HEK293 (cell line): ENCODE measurements at regions not wholly inside any gene's neighbourhood (a gene's known extent, or its start where the extent isn't known, plus 50 kb on each side); places are given as distances from the start of the nearest gene placed in this dataset.

Source experiments
- CTCF ChIA-PET: fragments of 350-600 bp; formaldehyde crosslinking; extraction: SDS; loops from one replicate; lab custom pipeline; 2021; ENCODE audit warnings: antibody characterized with exemption; lab: Yijun Ruan, JAX
- POLR2A ChIA-PET: fragments of 300-600 bp; formaldehyde crosslinking; extraction: SDS; loops from one replicate; lab custom pipeline; 2020; ENCODE audit warnings: antibody characterized with exemption, inconsistent platforms; lab: Yijun Ruan, JAX
- H3K27ac ChIP-seq: fragments of 200-500 bp; sonication (Bioruptor generic); 2 replicates; pipeline ENCODE4 v1.5.1; 2014; ENCODE audit warnings: low read depth, low read length, control low read depth, inconsistent platforms; ENCODE audit errors: extremely low read depth
- H3K36me3 ChIP-seq, 2 experiments: fragments of 200-500 bp in 1 of 2; sonication (Bioruptor generic) in 1 of 2; 1 replicate in 1 of 2; 2 replicates in 1 of 2; pipeline ENCODE4 v1.5.1; 2014 to 2017; ENCODE audit warnings: inconsistent platforms in 2 of 2, low read length in 2 of 2; ENCODE audit not compliant: control insufficient read depth in 2 of 2, insufficient read depth in 1 of 2
- H3K4me1 ChIP-seq: fragments of 200-500 bp; sonication (Bioruptor generic); 2 replicates; pipeline ENCODE4 v1.5.1; 2014; ENCODE audit warnings: mild to moderate bottlenecking, low read length, inconsistent platforms; ENCODE audit not compliant: control insufficient read depth, insufficient read depth
- H3K4me3 ChIP-seq: 2 replicates; pipeline ENCODE4 v1.5.1; 2011; ENCODE audit warnings: low read depth, mild to moderate bottlenecking, control low read depth, low read length, moderate library complexity
- H3K9me3 ChIP-seq: fragments of 200-500 bp; sonication (Bioruptor generic); 2 replicates; pipeline ENCODE4 v1.5.1; 2014; ENCODE audit warnings: low read depth, low read length, inconsistent platforms; ENCODE audit not compliant: control insufficient read depth, insufficient read depth
- GLI4 ChIP-seq: fragments of 450-650 bp; formaldehyde crosslinking; IDR thresholded peaks from 2 replicates; pipeline ENCODE4 v1.5.1; 2016; ENCODE audit warnings: missing biosample characterization, missing genetic modification characterization
- KLF7 ChIP-seq: fragments of 450-650 bp; formaldehyde crosslinking; IDR thresholded peaks from 2 replicates; pipeline ENCODE4 v1.5.1; 2016; ENCODE audit warnings: missing biosample characterization, missing genetic modification characterization, borderline replicate concordance
- KLF9 ChIP-seq: fragments of 450-650 bp; formaldehyde crosslinking; IDR thresholded peaks from 2 replicates; pipeline ENCODE4 v1.5.1; 2016; ENCODE audit warnings: missing biosample characterization, missing genetic modification characterization, low read depth
- MEIS1 ChIP-seq: sonication (generic); formaldehyde crosslinking; IDR thresholded peaks from 2 replicates; pipeline ENCODE4 v1.8.1; 2022; ENCODE audit warnings: missing genetic modification reagents, mild to moderate bottlenecking, borderline replicate concordance
- OSR2 ChIP-seq: fragments of 450-650 bp; formaldehyde crosslinking; IDR thresholded peaks from 2 replicates; pipeline ENCODE4 v1.5.1; 2016; ENCODE audit warnings: missing biosample characterization, missing genetic modification characterization
- REPIN1 ChIP-seq: fragments of 450-650 bp; formaldehyde crosslinking; IDR thresholded peaks from 2 replicates; pipeline ENCODE4 v1.5.1; 2017; ENCODE audit warnings: missing biosample characterization, missing genetic modification characterization, low read depth
- SCRT2 ChIP-seq: fragments of 450-650 bp; formaldehyde crosslinking; IDR thresholded peaks from 2 replicates; pipeline ENCODE4 v1.5.1; 2016; ENCODE audit warnings: missing biosample characterization, missing genetic modification characterization
- SETDB1 ChIP-seq: IDR thresholded peaks from one replicate; pipeline ENCODE4 v1.6.1; 2017; ENCODE audit warnings: mild to moderate bottlenecking, low read length, moderate library complexity, mixed read lengths; ENCODE audit not compliant: insufficient read length
- ZBTB8A ChIP-seq: fragments of 450-650 bp; formaldehyde crosslinking; IDR thresholded peaks from 2 replicates; pipeline ENCODE4 v1.5.1; 2016; ENCODE audit warnings: missing biosample characterization, missing genetic modification characterization
- ZNF114 ChIP-seq: fragments of 450-650 bp; formaldehyde crosslinking; IDR thresholded peaks from 2 replicates; pipeline ENCODE4 v1.5.0; 2017; ENCODE audit warnings: missing biosample characterization, missing genetic modification characterization
- ZNF132 ChIP-seq: fragments of 450-650 bp; formaldehyde crosslinking; IDR thresholded peaks from 2 replicates; pipeline ENCODE4 v1.5.1; 2017; ENCODE audit warnings: missing biosample characterization, missing genetic modification characterization, borderline replicate concordance
- ZNF184 ChIP-seq: fragments of 450-650 bp; IDR thresholded peaks from 2 replicates; pipeline ENCODE4 v1.5.1; 2018; ENCODE audit warnings: missing biosample characterization, mild to moderate bottlenecking, missing genetic modification characterization
- ZNF2 ChIP-seq: fragments of 450-650 bp; formaldehyde crosslinking; IDR thresholded peaks from 2 replicates; pipeline ENCODE4 v1.5.1; 2016; ENCODE audit warnings: missing biosample characterization, missing genetic modification characterization
- ZNF202 ChIP-seq: fragments of 450-650 bp; formaldehyde crosslinking; IDR thresholded peaks from 2 replicates; pipeline ENCODE4 v1.5.1; 2016; ENCODE audit warnings: missing biosample characterization, missing genetic modification characterization, borderline replicate concordance
- ZNF214 ChIP-seq: fragments of 450-650 bp; formaldehyde crosslinking; IDR thresholded peaks from 2 replicates; pipeline ENCODE4 v1.5.1; 2017; ENCODE audit warnings: missing biosample characterization, mild to moderate bottlenecking, missing genetic modification characterization, borderline replicate concordance
- ZNF223 ChIP-seq: fragments of 450-650 bp; formaldehyde crosslinking; IDR thresholded peaks from 2 replicates; pipeline ENCODE4 v1.5.1; 2016; ENCODE audit warnings: missing biosample characterization, missing genetic modification characterization
- ZNF37A ChIP-seq: fragments of 450-650 bp; IDR thresholded peaks from 2 replicates; pipeline ENCODE4 v1.5.1; 2018; ENCODE audit warnings: missing biosample characterization, missing genetic modification characterization
- ZNF529 ChIP-seq: fragments of 450-650 bp; formaldehyde crosslinking; IDR thresholded peaks from 2 replicates; pipeline ENCODE4 v1.5.1; 2017; ENCODE audit warnings: missing genetic modification characterization, missing biosample characterization; ENCODE audit not compliant: insufficient replicate concordance
- ZNF530 ChIP-seq: fragments of 450-650 bp; formaldehyde crosslinking; IDR thresholded peaks from 2 replicates; pipeline ENCODE4 v1.5.1; 2016; ENCODE audit warnings: low read depth, missing biosample characterization, missing genetic modification characterization
- ZNF561 ChIP-seq: fragments of 450-650 bp; IDR thresholded peaks from 2 replicates; pipeline ENCODE4 v1.5.1; 2018; ENCODE audit warnings: missing biosample characterization, missing genetic modification characterization, borderline replicate concordance
- ZNF629 ChIP-seq: fragments of 450-650 bp; formaldehyde crosslinking; IDR thresholded peaks from 2 replicates; pipeline ENCODE4 v1.5.1; 2017; ENCODE audit warnings: missing biosample characterization, missing genetic modification characterization
- ZNF664 ChIP-seq: fragments of 450-650 bp; formaldehyde crosslinking; IDR thresholded peaks from 2 replicates; pipeline ENCODE4 v1.5.1; 2016; ENCODE audit warnings: missing biosample characterization, missing genetic modification characterization
- ZNF837 ChIP-seq: fragments of 450-650 bp; formaldehyde crosslinking; IDR thresholded peaks from 2 replicates; pipeline ENCODE4 v1.5.1; 2016; ENCODE audit warnings: missing biosample characterization, missing genetic modification characterization
- TF ChIP-seq, protein P1 (sequence below): fragments of 450-650 bp; formaldehyde crosslinking; IDR thresholded peaks from 2 replicates; pipeline ENCODE4 v1.5.1; 2016; ENCODE audit warnings: missing biosample characterization, missing genetic modification characterization, low read depth
- TF ChIP-seq, protein P2 (sequence below): fragments of 450-650 bp; formaldehyde crosslinking; IDR thresholded peaks from 2 replicates; pipeline ENCODE4 v1.5.1; 2016; ENCODE audit warnings: missing biosample characterization, missing genetic modification characterization
- TF ChIP-seq, protein P3 (sequence below): IDR thresholded peaks from 2 replicates; pipeline ENCODE4 v1.6.1; 2011; ENCODE audit warnings: mild to moderate bottlenecking, low read depth, low read length, borderline replicate concordance

DNA sequence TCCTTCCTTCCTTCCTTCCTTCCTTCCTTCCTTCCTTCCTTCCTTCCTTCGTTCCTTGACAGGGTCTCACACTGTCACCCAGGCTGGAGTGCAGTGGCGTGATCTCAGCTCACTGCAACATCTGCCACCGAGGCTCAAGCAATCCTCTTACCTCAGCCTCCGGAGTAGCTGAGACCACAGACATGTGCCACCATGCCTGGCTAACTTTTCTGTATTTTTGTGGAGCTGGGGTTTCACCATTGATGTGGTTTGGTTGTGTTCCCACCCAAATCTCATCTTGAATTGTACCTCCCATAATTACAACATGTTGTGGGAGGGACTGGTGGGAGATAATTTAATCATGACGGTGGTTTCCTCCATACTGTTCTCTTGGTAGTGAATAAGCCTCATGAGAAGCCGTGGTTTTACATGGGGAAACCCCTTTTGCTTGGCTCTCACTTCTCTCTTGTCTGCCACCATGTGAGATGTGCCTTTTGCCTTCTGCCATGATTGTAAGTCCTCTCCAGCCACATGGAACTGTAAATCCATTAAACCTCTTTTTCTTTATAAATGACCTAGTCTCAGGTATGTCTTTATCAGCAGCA is 90.3 kb upstream of the MPHOSPH6 start:
- ChIA-PET POLR2A (no interaction called here), CTCF (interaction anchor here (0.6 to 0.7 kb wide), 2 partner anchors 210 to 319 kb away, joined by 3 to 4 read pairs; no protein-coding TSS in a partner anchor)
- Histone ChIP-seq H3K9me3 (no peaks in the 10 kb centered on the region), H3K27ac (no peak overlapping the region), H3K4me3 (no peak overlapping the region), H3K36me3 (no peaks in the 10 kb centered on the region), H3K4me1 (no peaks in the 10 kb centered on the region)
- TF ChIP-seq ZNF184 (tag by site-specific recombination) (no peak), ZNF561 (tag by site-specific recombination) (no peak), OSR2 (no peak), KLF7 (tag by site-specific recombination) (no peak), ZNF837 (tag by site-specific recombination) (no peak), ZNF529 (tag by site-specific recombination) (no peak), ZNF202 (tag by site-specific recombination) (no peak), ZNF37A (tag by site-specific recombination) (no peak)
- TF ChIP-seq, protein P1, sequence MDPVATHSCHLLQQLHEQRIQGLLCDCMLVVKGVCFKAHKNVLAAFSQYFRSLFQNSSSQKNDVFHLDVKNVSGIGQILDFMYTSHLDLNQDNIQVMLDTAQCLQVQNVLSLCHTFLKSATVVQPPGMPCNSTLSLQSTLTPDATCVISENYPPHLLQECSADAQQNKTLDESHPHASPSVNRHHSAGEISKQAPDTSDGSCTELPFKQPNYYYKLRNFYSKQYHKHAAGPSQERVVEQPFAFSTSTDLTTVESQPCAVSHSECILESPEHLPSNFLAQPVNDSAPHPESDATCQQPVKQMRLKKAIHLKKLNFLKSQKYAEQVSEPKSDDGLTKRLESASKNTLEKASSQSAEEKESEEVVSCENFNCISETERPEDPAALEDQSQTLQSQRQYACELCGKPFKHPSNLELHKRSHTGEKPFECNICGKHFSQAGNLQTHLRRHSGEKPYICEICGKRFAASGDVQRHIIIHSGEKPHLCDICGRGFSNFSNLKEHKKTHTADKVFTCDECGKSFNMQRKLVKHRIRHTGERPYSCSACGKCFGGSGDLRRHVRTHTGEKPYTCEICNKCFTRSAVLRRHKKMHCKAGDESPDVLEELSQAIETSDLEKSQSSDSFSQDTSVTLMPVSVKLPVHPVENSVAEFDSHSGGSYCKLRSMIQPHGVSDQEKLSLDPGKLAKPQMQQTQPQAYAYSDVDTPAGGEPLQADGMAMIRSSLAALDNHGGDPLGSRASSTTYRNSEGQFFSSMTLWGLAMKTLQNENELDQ (tag by site-specific recombination), result no peak

DNA sequence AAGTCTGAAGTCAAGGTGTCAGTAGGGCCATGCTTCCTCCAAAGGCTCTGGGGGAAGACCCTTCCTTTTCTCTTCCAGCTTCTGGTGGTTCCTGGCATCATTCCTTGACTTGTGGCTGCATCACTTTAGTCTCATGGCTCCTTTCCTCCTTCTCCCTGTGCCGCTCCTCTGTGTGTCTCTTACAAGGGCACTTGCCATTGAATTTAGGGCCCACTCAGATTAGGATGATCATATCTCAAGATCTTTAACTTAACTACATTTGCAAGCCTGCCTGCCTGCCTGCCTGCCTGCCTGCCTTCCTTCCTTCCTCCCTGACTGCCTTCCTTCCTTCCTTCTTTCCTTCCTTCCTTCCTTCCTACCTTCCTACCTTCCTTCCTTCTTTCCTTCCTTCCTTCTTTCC is 89.7 kb upstream of the MPHOSPH6 start:
- no peaks in the 10 kb centered on the region for H3K4me1 ChIP-seq
- no peak overlapping the region for H3K27ac ChIP-seq
- TF ChIP-seq ZNF214 (tag by site-specific recombination) (no peak), ZNF629 (tag by site-specific recombination) (no peak), GLI4 (no peak), SETDB1 (no peak), SCRT2 (tag by site-specific recombination) (no peak)
- TF ChIP-seq, all 188 proteins: peak for 0
- Histone ChIP-seq H3K4me3 (no peak overlapping the region), H3K36me3 (no peaks in the 10 kb centered on the region), H3K9me3 (no peaks in the 10 kb centered on the region)
- CTCF ChIA-PET, result interaction anchor here (0.7 kb wide), 1 partner anchor 318 kb away, joined by 4 read pairs; no protein-coding TSS in a partner anchor
- POLR2A ChIA-PET, result no interaction called here

DNA sequence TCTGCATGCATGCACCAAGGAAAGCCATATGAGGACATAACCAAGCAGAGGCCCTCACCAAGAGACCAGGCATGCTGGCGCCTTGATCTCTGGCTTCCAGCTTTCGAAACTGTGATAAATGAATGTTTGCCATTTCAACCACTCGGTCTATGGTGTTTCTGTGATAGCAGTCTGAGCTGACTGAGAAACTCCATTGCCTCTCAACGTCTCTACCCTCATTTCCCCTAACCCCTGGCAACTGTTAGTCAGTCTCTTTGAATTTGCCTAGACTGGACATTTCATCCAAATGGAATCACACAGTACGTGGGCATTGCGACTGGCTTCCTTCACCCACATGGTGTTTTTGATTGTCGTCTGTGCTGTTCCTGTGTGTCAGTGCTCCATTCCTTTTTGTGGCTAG is 88.0 kb upstream of the MPHOSPH6 start:
- ChIA-PET POLR2A (no interaction called here), CTCF (no interaction called here)
- Histone ChIP-seq H3K9me3 (no peaks in the 10 kb centered on the region), H3K27ac (no peak overlapping the region), H3K36me3 (no peaks in the 10 kb centered on the region), H3K4me3 (no peak overlapping the region), H3K4me1 (no peaks in the 10 kb centered on the region)
- TF ChIP-seq ZNF530 (no peak), ZBTB8A (no peak), REPIN1 (tag by site-specific recombination) (no peak)

DNA sequence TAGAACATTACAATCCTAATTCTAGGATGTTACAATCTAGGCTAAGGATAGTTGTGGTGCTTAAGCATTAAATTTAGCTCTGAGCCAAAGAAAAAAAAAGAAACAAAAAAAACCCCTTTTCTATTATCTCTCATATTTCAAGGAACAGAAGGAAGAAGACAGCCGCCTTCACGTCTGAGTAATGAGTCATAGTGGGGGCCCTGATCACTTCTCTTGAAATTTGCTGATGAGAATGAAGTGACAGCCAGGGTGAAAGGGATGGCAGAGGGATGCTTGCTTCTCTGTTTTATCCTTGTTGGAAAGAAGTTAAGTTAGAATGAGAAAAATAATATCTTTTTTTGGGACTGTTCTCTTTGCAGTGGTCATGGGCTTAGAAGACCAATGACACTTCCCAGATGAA is 82.6 kb upstream of the MPHOSPH6 start:
- TF ChIP-seq, protein P2, sequence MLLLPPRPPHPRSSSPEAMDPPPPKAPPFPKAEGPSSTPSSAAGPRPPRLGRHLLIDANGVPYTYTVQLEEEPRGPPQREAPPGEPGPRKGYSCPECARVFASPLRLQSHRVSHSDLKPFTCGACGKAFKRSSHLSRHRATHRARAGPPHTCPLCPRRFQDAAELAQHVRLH (tag by site-specific recombination), result no peak
- no peak for TF ChIP-seq ZNF664 (tag by site-specific recombination)
- TF ChIP-seq ZNF223 (tag by site-specific recombination), result no peak
- no peak for TF ChIP-seq ZNF2
- no peak for TF ChIP-seq ZNF132 (tag by site-specific recombination)
- TF ChIP-seq ZNF202 (tag by site-specific recombination), result no peak
- no peak for TF ChIP-seq ZNF37A (tag by site-specific recombination)
- no peak for TF ChIP-seq KLF9 (tag by site-specific recombination)
- TF ChIP-seq MEIS1, result no peak
- no peak for TF ChIP-seq ZNF114 (tag by site-specific recombination)
- TF ChIP-seq, protein P3, sequence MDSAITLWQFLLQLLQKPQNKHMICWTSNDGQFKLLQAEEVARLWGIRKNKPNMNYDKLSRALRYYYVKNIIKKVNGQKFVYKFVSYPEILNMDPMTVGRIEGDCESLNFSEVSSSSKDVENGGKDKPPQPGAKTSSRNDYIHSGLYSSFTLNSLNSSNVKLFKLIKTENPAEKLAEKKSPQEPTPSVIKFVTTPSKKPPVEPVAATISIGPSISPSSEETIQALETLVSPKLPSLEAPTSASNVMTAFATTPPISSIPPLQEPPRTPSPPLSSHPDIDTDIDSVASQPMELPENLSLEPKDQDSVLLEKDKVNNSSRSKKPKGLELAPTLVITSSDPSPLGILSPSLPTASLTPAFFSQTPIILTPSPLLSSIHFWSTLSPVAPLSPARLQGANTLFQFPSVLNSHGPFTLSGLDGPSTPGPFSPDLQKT, result no peak
- CTCF ChIA-PET, result interaction anchor here (1.0 kb wide), 1 partner anchor 11 kb away, joined by 4 read pairs; no protein-coding TSS in a partner anchor
- POLR2A ChIA-PET, result no interaction called here

More for the DNA sequence above, 82.6 kb upstream of the MPHOSPH6 start:
- Histone ChIP-seq H3K4me1 (no peaks in the 10 kb centered on the region), H3K27ac (no peak overlapping the region), H3K9me3 (no peaks in the 10 kb centered on the region), H3K36me3 (no peaks in the 10 kb centered on the region), H3K4me3 (no peak overlapping the region)
